Ovary (tissue), 3 donors: ENCODE measurements at regions not wholly inside any gene's neighbourhood (a gene's known extent, or its start where the extent isn't known, plus 50 kb on each side); places are given as distances from the start of the nearest gene placed in this dataset.

Source experiments
- POLR2A ChIP-seq: fragments of 450-650 bp; IDR thresholded peaks from one replicate; pipeline ENCODE4 v1.6.1; 2017; ENCODE audit warnings: antibody characterized with exemption, mild to moderate bottlenecking, moderate library complexity
- TF ChIP-seq, protein P1 (sequence below), 3 donors: fragments of 450-650 bp in 2 of 3; fragments of 200-600 bp in 1 of 3; IDR thresholded peaks; one replicate each; pipeline versions ENCODE4 v1.5.1 to v1.8.0; 2016 to 2022; ENCODE audit warnings: antibody characterized with exemption in 3 of 3, mild to moderate bottlenecking in 1 of 3
- donor health status: DM: no; HTN: no; CAD: no.

DNA sequence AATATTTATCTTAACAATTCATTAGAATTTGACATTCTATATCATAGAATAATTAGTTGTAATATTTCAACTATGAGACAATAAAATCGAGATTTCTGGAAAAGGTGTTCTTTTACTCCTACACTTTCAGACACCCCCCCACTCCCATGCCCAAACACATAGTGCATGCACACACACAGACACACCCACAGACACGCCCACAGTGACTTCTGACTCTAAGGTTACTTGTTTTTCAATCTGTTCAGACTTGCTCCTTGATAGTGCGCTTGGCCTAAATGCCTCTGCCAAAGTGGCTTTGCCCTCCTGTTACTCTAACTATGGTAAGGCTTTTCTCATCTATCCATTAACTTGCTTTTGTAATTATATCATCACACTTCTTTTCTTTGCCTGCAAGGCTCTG is 144.0 kb upstream of the PPP1R3A start:
- TF ChIP-seq, protein P1, sequence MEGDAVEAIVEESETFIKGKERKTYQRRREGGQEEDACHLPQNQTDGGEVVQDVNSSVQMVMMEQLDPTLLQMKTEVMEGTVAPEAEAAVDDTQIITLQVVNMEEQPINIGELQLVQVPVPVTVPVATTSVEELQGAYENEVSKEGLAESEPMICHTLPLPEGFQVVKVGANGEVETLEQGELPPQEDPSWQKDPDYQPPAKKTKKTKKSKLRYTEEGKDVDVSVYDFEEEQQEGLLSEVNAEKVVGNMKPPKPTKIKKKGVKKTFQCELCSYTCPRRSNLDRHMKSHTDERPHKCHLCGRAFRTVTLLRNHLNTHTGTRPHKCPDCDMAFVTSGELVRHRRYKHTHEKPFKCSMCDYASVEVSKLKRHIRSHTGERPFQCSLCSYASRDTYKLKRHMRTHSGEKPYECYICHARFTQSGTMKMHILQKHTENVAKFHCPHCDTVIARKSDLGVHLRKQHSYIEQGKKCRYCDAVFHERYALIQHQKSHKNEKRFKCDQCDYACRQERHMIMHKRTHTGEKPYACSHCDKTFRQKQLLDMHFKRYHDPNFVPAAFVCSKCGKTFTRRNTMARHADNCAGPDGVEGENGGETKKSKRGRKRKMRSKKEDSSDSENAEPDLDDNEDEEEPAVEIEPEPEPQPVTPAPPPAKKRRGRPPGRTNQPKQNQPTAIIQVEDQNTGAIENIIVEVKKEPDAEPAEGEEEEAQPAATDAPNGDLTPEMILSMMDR (IDR thresholded peaks at IDR 0.05), result no peak
- TF ChIP-seq POLR2A, result no peak
